Fibroblast of skin of abdomen (primary cell): ENCODE measurements at regions not wholly inside any gene's neighbourhood (a gene's known extent, or its start where the extent isn't known, plus 50 kb on each side); places are given as distances from the start of the nearest gene placed in this dataset.

Source experiments
- DNase-seq: peaks from one replicate; pipeline ENCODE4 v3.0.0-alpha.2; 2013

GRCh38 chr2:103959174-103960128, 894.5 kb upstream of the POU3F3 start:
- DNase-seq: peak; percentile 25

DNA sequence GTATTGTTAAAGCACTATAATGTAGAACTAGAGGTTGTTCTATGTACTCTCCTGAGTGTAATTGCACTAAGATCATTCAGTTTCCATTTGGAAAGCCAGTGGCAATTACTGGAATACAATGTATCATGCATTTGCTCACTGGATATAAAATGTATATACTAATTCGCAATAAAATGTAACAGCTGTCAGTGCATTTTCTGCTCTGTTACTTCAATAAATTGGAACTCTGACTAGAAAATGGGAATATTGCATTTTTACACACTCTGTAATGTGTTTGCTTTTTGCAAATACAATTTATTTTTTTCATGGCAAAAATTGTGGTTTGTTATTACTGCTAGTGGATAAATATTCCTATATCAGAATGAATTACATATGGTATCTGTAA, 893.8 kb upstream of the POU3F3 start:
- DNase-seq: no peak

DNA sequence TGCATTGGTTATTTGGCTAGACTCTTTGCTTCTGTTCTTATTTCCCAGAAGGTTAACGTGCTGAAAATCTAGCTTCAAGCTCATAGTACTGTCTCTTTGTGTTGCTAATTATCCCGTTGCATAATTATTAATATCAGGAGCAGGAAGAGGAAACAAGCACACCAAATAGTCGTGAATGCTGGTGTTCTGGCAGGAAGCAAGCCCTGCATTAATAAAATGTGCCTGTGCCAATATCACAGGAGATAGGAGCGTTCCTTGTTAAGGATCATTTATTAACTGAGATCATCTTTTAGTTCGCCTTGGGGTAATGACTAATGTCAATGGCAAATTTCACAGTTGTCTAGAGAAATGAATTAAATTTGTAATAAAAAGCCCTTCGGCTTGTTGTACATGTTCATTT, 893.0 kb upstream of the POU3F3 start:
- DNase-seq: no peak

GRCh38 chr2:103961862-103962261, 892.1 kb upstream of the POU3F3 start:
- no peak for DNase-seq

DNA sequence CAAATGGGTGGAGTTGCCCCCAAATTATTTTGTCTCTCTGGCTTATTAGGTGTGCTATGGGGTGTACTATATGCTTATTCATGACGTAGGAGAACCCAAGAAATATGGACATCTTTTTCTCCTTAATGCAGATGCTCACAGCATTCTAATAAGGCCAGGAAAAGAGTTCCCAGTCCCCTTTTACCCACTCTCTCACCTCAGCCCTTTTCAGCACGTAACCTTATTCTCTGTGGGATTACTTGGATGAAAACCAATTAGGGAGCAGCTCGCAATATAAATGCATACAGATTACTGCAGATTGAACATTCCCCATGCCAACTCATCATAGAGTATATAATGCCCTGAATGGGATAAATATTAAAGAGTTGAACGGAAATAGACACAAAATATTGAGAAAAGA, 891.2 kb upstream of the POU3F3 start:
- DNase-seq: no peak

DNA sequence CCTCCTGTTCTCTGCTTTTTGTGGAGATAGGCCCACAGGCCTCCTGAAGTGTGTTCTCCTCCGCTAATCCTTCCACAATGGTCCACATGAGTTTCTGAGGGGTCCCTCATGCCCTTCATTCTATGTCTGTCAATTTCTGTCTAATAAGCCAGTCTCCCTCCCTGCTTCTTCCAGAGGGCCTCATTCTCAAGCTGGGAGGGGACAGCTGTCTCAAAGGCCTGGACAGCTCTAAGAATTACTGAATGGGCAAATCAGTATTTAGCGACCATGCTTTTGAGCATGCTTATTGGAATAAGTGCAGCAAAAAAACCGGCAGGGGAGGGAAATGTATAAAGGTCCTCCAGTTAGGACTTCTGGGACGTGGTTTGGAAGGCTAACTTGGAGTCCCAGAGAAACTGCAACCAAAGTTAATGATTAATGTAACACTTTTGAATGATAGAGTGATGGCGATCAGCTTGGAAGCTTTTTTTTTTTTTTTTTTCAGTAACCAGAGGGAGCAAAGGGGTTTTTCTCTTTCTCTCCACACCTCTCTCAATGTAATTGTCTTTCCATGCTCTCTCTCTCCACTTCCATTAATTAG, 890.7 kb upstream of the POU3F3 start:
- no peak for DNase-seq

DNA sequence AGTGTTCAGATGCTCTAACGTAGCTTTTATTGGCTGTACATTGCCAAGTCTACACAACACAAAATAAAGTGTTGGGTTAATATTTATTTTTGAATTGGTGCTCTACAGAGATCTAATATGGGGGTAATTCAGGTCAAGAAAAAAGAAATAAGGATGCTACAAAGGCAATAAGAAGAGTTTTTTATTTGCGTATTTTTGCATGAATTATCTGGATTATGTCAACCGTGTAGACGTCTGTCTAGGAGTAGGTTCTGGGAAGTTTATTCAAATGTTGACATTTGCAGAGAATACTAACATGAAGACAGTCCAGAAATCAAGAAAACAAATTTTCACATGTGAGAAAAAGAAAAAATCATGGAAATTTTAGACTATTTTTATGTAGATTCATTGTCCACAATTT, 876.7 kb upstream of the POU3F3 start:
- no peak for DNase-seq

DNA sequence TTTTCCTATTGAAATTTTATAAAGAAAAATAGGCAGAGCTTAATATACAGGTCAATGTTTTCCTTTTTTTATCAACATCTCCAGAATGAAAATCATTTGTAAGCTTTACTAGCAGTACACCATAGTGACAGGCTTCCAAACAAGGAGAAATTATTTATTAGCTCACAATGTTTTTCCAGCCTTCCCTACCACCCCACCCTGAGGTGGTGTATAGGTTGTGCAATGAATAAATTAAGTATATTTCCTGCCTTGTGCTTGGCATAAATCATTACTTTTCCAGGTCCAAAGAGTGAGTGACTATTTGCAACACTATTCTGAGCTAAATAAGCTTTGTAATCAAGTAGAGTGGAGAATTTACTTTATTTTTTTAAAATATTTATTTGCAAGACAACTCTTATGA, 876.2 kb upstream of the POU3F3 start:
- DNase-seq: no peak

DNA sequence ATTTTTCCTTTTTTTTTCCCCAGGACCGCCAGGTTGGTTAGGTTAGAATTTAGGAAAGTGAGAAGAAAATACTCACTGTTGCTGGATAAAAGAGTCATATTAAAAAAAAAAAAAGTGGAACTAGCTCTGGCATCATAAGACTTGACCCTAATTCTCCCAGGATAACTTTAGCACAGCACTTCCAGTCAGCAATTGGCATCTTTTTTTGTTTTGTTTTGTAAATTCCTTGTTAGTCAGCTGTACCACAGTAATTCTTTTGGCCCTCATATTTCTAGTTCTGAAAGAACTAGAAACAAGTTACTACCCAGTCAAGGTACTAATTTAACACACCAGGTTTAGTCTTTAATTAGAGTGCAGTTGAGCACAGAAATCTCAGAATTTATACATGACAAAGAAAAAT, 873.5 kb upstream of the POU3F3 start:
- DNase-seq: no peak

DNA sequence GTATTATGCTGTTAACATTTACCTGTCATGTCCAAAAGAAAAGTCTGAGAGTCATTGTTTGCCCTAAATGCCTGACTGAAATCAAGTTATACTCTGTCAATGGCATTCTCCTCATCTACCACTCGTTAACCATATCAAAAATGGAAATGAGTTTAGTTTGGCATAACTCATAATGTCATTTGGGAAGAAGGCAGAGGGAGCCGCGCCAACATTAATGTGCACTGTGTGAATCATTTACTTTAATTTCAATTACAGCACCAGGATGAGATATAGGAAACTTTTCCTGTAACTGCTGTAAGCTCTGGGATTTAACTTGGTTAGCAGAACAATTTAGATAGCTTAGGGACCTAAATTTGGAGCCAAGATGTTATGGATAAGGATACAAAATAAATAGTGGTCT, 871.2 kb upstream of the POU3F3 start:
- DNase-seq: no peak

- no peak for DNase-seq
Measured at GRCh38 chr2:103986001-103986400, 867.9 kb upstream of the POU3F3 start.

DNA sequence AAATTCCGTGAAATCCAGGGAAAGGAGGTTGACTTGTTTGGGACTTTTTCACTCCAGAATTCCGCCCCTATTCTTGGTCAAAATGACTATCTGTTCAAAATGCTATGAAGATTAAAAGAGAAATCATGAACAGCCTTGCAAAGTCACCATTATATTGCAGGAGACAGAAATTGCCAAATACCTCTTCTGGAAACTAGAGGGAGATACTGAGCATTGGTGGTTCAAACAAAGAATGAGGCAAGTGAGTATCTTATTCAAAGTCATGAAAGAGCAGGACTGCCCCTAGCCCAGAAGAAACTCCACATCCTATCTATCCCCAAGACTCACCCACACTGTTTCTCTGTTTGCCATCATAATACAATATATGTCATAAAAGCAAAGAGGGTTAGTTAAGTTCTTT, 862.3 kb upstream of the POU3F3 start:
- no peak for DNase-seq

DNA sequence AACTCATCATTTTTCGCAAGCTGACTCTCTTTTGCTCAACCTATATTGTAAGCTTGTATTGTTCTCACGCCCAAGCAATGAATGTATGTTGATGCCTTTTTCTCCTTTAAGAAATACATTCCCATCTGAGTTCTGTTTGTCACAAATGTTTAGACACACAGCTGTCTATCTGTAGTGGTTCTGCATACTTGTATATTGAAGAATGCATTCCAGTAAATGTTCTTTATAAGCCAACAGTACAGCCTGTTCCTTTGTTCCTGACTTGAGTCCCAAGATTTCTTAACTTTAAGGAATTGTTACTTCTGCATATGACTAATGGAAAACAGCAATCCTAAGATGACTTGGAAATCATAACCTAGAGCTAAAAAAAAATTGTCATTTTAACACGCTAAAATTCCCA, 849.1 kb upstream of the POU3F3 start:
- no peak for DNase-seq

GRCh38 chr2:104016801-104017200, 837.1 kb upstream of the POU3F3 start:
- no peak for DNase-seq

DNA sequence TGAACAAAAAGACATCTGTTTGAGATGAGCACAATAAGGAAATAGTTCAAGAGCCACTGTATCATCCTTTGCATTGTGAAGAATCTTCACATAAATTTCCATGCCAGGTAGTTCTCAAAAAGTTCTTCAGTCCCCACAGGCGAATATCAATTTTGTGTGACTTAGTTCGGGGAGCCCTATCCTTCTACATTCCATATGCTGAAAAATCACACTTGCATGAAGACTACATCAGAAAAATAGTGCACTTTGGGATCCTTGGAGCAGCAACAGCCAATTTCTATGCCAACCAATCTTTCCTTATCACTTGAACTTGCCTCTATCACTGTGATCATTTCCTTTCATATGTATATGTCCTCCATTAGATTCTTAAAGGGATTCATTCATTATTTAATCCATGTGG, 830.6 kb upstream of the POU3F3 start:
- DNase-seq: no peak

DNA sequence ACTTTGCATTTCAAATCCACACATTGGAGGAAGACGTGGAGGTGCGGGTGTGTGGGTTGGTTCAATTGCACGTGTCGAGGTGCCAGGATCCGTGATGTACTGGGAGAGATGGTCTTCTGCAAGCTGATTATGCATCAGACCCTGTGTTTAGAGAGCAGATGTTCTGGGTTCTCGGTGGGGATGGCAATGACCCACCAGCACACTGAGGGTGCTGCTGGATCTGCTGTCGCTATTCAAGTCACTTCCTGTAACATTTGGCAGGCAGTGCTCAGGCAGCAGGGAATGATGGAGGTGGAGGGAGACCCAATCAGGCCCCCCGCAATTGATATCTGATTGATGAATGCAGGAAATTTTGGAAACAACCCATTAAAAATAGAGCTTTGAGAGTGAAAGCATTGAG, 830.1 kb upstream of the POU3F3 start:
- no peak for DNase-seq

DNA sequence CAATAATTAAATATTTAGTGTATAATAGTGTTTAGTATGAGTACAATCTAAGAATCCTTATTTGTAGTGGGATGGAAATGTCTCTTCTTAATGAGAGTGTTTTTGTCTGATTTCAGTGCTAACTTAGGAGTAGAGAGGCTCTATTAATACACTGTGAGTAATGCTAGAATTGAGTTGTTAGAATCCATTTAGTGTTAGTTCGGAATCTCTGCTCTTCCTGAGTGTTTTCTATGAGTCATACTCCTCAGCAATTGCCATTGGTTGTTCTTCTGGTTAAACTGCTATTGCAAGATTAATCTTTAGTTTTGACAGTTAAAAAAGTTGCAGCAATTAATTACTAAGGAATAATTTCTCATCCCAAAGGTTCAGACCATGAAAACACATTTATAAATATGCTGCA, 828.6 kb upstream of the POU3F3 start:
- DNase-seq: peak; percentile 5

- DNase-seq: no peak
Measured at GRCh38 chr2:104026725-104027124, 827.2 kb upstream of the POU3F3 start.

DNA sequence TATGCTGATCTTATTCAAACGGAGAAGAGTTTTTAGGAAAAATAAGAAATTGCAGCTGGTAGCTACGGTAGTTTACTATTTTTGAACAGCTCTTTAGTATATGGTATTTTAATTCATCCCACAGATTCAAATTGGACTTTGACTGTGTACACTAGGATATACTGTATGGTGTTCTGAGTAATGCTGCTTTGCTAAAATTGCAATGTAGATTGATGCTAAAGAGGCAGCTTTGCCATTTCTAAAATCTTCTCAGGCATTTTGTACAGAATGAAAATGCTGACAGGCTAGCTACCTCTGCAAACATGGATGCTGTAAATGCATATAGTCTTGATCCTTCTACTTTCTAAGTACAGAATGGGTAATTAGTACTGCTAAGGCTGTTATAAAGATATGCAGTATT, 826.6 kb upstream of the POU3F3 start:
- no peak for DNase-seq

DNA sequence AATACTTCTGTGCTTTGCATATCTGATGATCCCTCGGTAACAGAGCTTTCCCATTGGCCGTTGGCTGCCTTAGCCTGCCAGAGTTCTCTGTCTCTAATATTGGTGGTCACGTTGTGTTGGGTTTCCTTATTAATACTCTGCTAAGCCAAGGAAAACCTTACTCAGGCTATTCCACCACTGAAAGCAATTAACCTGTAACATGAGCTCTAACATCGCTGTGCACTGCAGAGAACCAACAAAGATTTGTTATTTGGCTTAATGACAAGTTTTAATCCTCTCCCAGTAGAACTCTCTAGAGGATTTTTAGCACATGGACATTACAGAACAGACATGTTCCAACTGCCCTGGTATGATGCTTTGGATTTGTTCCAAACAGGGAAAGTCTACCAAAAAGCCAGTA, 825.9 kb upstream of the POU3F3 start:
- DNase-seq: no peak

DNA sequence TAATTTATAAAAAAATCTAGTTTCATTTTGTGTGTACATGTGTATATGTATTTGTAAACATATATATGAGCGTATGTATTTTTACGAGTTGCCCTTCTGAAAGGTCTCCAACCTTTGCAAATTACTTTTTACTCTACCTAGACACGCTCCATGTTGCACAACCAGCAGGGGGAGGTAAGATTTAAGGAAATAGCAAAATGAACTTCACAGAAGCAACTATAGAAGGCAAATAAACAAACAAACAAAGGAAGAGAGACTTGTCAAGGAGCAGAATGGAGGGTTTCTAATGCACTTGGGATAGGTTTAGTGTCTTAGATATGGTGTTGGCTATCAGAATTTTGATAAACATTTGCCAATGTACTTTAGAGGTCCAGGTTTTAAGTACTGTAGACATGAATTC, 820.5 kb upstream of the POU3F3 start:
- DNase-seq: peak; percentile 1

DNA sequence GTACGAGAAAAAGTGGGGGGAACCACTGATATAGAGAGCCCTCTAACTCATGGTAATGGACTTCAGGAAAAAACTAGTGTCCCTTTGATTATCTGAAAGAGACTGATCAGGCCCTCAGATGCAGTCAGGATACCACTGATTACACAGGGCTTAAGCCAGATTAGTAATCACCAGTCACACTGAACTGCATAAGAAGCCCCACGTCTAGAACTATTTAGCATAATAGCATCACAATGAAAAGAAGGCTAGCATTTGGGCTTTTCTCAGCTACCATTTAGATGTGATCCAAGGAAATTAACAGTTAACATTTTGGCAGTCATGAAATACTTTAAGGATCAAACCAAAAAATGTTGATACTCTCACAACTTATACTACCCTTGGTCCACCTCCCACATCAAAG, 813.1 kb upstream of the POU3F3 start:
- no peak for DNase-seq

DNA sequence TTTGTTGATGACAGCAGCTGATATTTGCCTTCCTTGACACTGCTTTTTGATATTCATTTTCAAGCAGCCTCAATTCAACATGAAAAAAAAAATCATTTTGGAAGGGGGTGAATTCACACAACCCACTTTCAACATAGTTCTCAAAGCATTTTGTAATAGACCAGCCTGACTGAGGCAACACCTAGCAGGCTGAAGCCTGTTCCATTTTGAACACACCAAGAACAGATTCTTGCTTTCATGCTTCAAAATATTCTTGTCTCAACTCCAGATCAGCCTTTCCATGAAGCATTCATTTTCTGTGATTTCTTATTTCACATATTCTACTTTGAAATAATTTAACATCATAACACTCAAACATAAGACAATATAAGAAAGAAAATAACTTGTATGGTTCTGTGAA, 812.6 kb upstream of the POU3F3 start:
- no peak for DNase-seq

DNA sequence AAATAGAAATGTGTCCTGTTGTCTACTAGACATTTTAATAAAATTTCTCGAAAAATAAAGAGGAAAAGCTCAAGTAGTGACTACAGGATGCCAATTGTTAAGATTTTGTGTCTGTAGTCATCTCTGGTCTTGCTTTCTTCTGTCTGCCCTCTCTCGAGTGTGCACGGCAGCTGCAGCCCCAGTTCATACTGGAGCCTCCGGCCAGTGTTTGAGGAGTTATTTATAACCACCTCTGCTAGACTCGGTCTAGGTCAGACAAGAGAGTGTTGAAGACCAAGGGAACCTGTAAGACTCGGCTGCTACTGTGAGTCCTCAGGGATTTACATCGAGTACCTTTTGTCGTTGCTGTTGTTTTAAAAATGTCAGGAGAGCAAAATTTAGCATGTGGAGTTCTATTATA, 810.1 kb upstream of the POU3F3 start:
- DNase-seq: no peak

DNA sequence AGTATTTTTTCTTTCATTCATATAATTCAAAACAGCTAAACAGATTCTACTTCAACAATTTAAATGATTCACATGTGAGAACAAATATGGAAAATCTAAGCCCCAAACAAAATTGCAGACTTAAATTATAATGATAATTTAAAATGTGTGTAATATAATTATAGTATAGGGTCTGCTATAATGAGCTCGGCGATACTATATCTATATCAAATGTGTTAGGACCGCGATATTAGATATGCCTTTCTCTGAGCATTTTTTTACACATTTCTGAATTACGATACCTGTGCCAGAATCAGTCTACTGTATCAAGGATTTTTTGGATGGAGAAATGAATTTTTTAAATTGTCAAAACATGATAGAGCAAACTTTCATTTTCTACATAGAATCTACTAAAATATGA, 808.8 kb upstream of the POU3F3 start:
- no peak for DNase-seq
